NT2/D1 (cell line): ENCODE measurements at regions not wholly inside any gene's neighbourhood (a gene's known extent, or its start where the extent isn't known, plus 50 kb on each side); places are given as distances from the start of the nearest gene placed in this dataset.
"Not testable (repeated sequence)": the region's sequence is repeated elsewhere in the genome, so short reads cannot be mapped to it uniquely, and the experiment has no call there.

Experiments
- DNase-seq: peaks from one replicate; pipeline ENCODE4 v3.0.0-alpha.2; 2011; ENCODE audit warnings: low read depth, low spot score
- H3K27me3 ChIP-seq: 2 replicates; pipeline ENCODE4 v1.6.0; 2011; ENCODE audit warnings: mild to moderate bottlenecking; ENCODE audit not compliant: insufficient read length, insufficient read depth
- H3K36me3 ChIP-seq: 2 replicates; pipeline ENCODE4 v1.6.1; 2011; ENCODE audit warnings: mild to moderate bottlenecking, low read length, mixed read lengths; ENCODE audit not compliant: insufficient read depth, insufficient read length
- H3K4me1 ChIP-seq: 2 replicates; pipeline ENCODE4 v1.5.1; 2011; ENCODE audit not compliant: insufficient read depth, insufficient read length
- H3K4me3 ChIP-seq: 2 replicates; pipeline ENCODE4 v1.5.1; 2011; ENCODE audit warnings: low read depth; ENCODE audit not compliant: insufficient read length
- H3K9ac ChIP-seq: 2 replicates; pipeline ENCODE4 v1.6.0; 2011; ENCODE audit warnings: low read depth; ENCODE audit not compliant: insufficient read length
- H3K9me3 ChIP-seq: 2 replicates; pipeline ENCODE4 v1.5.1; 2011; ENCODE audit warnings: mild to moderate bottlenecking, low read length; ENCODE audit not compliant: insufficient read depth
- SUZ12 ChIP-seq: IDR thresholded peaks from 2 replicates; pipeline ENCODE4 v1.6.1; 2011; ENCODE audit not compliant: insufficient read length, insufficient read depth; ENCODE audit errors: extremely low read depth
- YY1 ChIP-seq: IDR thresholded peaks from 2 replicates; pipeline ENCODE4 v1.6.1; 2011; ENCODE audit not compliant: insufficient read length, insufficient read depth
- ZNF274 ChIP-seq: IDR thresholded peaks from 2 replicates; pipeline ENCODE4 v1.6.1; 2011; ENCODE audit warnings: mild to moderate bottlenecking, low read depth, low read length

GRCh38 chr1:844472-845026 is 79.2 kb upstream of the SAMD11 start:
- H3K4me1 ChIP-seq, result no peaks in the 10 kb centered on the region
- no peaks in the 10 kb centered on the region for H3K9me3 ChIP-seq
- H3K27me3 ChIP-seq, result no peaks in the 10 kb centered on the region
- DNase-seq, result no peak
- TF ChIP-seq ZNF274 (no peak), YY1 (no peak), SUZ12 (no peak)
- H3K9ac ChIP-seq, result no peak overlapping the region
- no peak overlapping the region for H3K4me3 ChIP-seq
- H3K36me3 ChIP-seq, result no peaks in the 10 kb centered on the region

- not testable (repeated sequence) for H3K36me3 ChIP-seq, H3K4me3 ChIP-seq, H3K4me1 ChIP-seq, H3K9me3 ChIP-seq, H3K9ac ChIP-seq, H3K27me3 ChIP-seq
- DNase-seq, result peak; percentile 51
Observed at GRCh38 chr1:845641-846040, 78.1 kb upstream of the SAMD11 start.

GRCh38 chr1:849873-850272 is 73.8 kb upstream of the SAMD11 start:
- not testable (repeated sequence) for H3K4me1 ChIP-seq, H3K36me3 ChIP-seq, H3K4me3 ChIP-seq, DNase-seq, H3K9ac ChIP-seq, H3K9me3 ChIP-seq, H3K27me3 ChIP-seq

- H3K9ac ChIP-seq, H3K4me1 ChIP-seq, H3K9me3 ChIP-seq, H3K4me3 ChIP-seq, H3K27me3 ChIP-seq, H3K36me3 ChIP-seq, DNase-seq: not testable (repeated sequence)
Observed at GRCh38 chr1:850318-850717, 73.4 kb upstream of the SAMD11 start.

- not testable (repeated sequence) for H3K4me3 ChIP-seq, H3K36me3 ChIP-seq, DNase-seq, H3K27me3 ChIP-seq, H3K9me3 ChIP-seq, H3K4me1 ChIP-seq, H3K9ac ChIP-seq
Observed at GRCh38 chr1:851398-851797, 72.3 kb upstream of the SAMD11 start.

- DNase-seq, H3K27me3 ChIP-seq, H3K4me3 ChIP-seq, H3K36me3 ChIP-seq, H3K9ac ChIP-seq, H3K9me3 ChIP-seq, H3K4me1 ChIP-seq: not testable (repeated sequence)
Observed at GRCh38 chr1:851841-852240, 71.9 kb upstream of the SAMD11 start.

- H3K9me3 ChIP-seq, H3K27me3 ChIP-seq, DNase-seq, H3K4me1 ChIP-seq, H3K36me3 ChIP-seq, H3K4me3 ChIP-seq, H3K9ac ChIP-seq: not testable (repeated sequence)
Observed at GRCh38 chr1:855202-855981, 68.3 kb upstream of the SAMD11 start.

- DNase-seq, H3K36me3 ChIP-seq, H3K9me3 ChIP-seq, H3K4me3 ChIP-seq, H3K27me3 ChIP-seq, H3K4me1 ChIP-seq, H3K9ac ChIP-seq: not testable (repeated sequence)
Observed at GRCh38 chr1:856541-857057, 67.1 kb upstream of the SAMD11 start.

GRCh38 chr1:857926-858648 is 65.6 kb upstream of the SAMD11 start:
- H3K27me3 ChIP-seq, H3K4me3 ChIP-seq, DNase-seq, H3K9me3 ChIP-seq, H3K36me3 ChIP-seq, H3K9ac ChIP-seq, H3K4me1 ChIP-seq: not testable (repeated sequence)

GRCh38 chr1:858649-859041 is 65.1 kb upstream of the SAMD11 start:
- not testable (repeated sequence) for DNase-seq, H3K4me1 ChIP-seq, H3K4me3 ChIP-seq, H3K36me3 ChIP-seq, H3K9ac ChIP-seq, H3K27me3 ChIP-seq, H3K9me3 ChIP-seq

GRCh38 chr1:860941-861340 is 62.8 kb upstream of the SAMD11 start:
- H3K36me3 ChIP-seq, DNase-seq, H3K9ac ChIP-seq, H3K4me1 ChIP-seq, H3K27me3 ChIP-seq, H3K4me3 ChIP-seq, H3K9me3 ChIP-seq: not testable (repeated sequence)
